ENCODE measurements at regions not wholly inside any gene's neighbourhood (a gene's known extent, or its start where the extent isn't known, plus 50 kb on each side); places are given as distances from the start of the nearest gene placed in this dataset.

DNA sequence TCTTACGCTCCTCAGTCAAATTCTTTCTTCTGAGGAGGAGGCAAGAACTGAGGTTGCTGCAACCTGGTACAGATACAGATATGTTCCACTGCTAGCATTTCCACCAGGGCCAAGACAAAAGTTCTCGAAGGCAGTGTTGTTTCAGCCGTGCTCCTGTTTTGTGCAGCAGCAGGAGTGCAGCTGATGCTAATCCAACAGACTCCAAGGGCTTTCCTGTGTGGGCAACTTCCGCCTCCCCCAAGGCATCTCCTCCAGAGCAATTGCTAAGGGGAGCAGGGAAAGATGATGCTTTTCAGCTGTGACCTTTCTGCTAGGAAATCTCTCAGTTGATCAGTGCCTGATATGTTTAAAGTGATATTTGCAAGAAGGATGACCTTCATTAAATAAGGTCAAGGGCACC, 52.6 kb upstream of the DAPL1 start:
- TF ChIP-seq ATF3 (IDR thresholded peaks at IDR 0.05): no peak
- no peak for TF ChIP-seq CTCF (IDR thresholded peaks at IDR 0.05 in 2 of 3, conservative IDR thresholded peaks at IDR 0.05 in 1 of 3; ENCODE audit: borderline replicate concordance in 1 of 3, insufficient read depth in 1 of 3, low read depth in 2 of 3, low read length in 2 of 3)
- TF ChIP-seq POLR2A (IDR thresholded peaks at IDR 0.05; ENCODE audit: borderline replicate concordance, extremely low read depth, insufficient read depth, insufficient read length): no peak
- TF ChIP-seq, protein P1, sequence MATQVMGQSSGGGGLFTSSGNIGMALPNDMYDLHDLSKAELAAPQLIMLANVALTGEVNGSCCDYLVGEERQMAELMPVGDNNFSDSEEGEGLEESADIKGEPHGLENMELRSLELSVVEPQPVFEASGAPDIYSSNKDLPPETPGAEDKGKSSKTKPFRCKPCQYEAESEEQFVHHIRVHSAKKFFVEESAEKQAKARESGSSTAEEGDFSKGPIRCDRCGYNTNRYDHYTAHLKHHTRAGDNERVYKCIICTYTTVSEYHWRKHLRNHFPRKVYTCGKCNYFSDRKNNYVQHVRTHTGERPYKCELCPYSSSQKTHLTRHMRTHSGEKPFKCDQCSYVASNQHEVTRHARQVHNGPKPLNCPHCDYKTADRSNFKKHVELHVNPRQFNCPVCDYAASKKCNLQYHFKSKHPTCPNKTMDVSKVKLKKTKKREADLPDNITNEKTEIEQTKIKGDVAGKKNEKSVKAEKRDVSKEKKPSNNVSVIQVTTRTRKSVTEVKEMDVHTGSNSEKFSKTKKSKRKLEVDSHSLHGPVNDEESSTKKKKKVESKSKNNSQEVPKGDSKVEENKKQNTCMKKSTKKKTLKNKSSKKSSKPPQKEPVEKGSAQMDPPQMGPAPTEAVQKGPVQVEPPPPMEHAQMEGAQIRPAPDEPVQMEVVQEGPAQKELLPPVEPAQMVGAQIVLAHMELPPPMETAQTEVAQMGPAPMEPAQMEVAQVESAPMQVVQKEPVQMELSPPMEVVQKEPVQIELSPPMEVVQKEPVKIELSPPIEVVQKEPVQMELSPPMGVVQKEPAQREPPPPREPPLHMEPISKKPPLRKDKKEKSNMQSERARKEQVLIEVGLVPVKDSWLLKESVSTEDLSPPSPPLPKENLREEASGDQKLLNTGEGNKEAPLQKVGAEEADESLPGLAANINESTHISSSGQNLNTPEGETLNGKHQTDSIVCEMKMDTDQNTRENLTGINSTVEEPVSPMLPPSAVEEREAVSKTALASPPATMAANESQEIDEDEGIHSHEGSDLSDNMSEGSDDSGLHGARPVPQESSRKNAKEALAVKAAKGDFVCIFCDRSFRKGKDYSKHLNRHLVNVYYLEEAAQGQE (IDR thresholded peaks at IDR 0.05; ENCODE audit: low read depth): no peak
- no peak for TF ChIP-seq EZH2 (IDR thresholded peaks at IDR 0.05)
- TF ChIP-seq TCF7L2 (IDR thresholded peaks at IDR 0.05; ENCODE audit: borderline replicate concordance, extremely low read depth, insufficient read depth, insufficient read length): no peak
- TF ChIP-seq RAD21 (IDR thresholded peaks at IDR 0.05; ENCODE audit: low read depth): no peak
- TF ChIP-seq, protein P2, sequence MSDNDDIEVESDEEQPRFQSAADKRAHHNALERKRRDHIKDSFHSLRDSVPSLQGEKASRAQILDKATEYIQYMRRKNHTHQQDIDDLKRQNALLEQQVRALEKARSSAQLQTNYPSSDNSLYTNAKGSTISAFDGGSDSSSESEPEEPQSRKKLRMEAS (IDR thresholded peaks at IDR 0.05): no peak
- TF ChIP-seq ELF1 (IDR thresholded peaks at IDR 0.05; ENCODE audit: borderline replicate concordance, low read depth): no peak
- no peak for TF ChIP-seq POLR2AphosphoS5 (IDR thresholded peaks at IDR 0.05; ENCODE audit: low read depth, low read length)
- TF ChIP-seq ZNF274 (IDR thresholded peaks at IDR 0.05; ENCODE audit: low read depth, low read length): no peak
- TF ChIP-seq JUND (IDR thresholded peaks at IDR 0.05): no peak

Data from HCT116 (cell line).